GM18907 (cell line): ENCODE measurements at regions not wholly inside any gene's neighbourhood (a gene's known extent, or its start where the extent isn't known, plus 50 kb on each side); places are given as distances from the start of the nearest gene placed in this dataset.

Source experiments
- ATAC-seq: cut with Tn5 transposase; IDR thresholded peaks from one replicate; pipeline ENCODE4 v1.9.1; 2021; ENCODE audit warnings: mild to moderate bottlenecking, moderate library complexity; ENCODE audit not compliant: unreplicated experiment

- no peak for ATAC-seq
These were observed 487.6 kb downstream of the METTL4 start for GRCh38 chr18:2083691-2084090.

GRCh38 chr18:2086439-2086838 lies 484.9 kb downstream of the METTL4 start:
- no peak for ATAC-seq

- no peak for ATAC-seq
These were observed 483.2 kb downstream of the METTL4 start for GRCh38 chr18:2087877-2088673.

- no peak for ATAC-seq
These were observed 481.9 kb downstream of the METTL4 start for GRCh38 chr18:2089396-2089795.

DNA sequence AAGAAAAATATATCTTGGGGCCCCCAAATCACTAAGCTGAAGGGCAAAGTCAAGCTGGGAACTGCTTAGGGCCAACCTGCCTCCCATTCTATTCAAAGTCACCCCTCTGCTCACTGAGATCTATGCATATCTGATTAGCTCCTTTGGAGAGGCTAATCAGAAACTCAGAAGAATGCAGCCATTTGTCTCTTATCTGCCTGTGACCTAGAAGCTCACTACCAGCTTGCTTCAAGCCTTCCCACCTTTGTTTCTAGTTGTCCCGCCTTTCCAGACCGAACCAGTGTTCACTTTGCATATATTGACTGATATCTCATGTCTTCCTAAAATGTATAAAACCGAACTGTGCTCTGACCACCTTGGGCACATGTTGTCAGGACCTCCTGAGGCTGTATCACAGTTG lies 479.4 kb downstream of the METTL4 start:
- ATAC-seq: no peak

DNA sequence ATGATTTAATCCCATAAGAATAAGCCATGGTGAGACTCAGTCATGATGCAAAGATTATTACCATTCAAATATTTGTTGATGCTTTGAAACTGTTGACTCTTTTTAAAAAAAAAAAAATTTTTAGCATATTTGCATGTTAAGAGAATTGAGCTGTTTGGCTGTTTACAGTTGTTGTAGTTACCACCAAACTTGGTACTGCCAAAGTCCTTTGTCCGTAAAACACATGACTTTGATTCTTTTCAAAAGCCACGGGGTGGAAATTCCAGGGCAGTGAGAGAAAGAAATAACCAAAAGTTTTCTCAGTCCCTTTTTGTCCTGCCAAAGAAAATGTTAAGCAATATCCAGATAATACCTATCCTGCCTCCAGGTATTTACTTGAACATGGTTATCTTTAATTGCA lies 474.8 kb downstream of the METTL4 start:
- ATAC-seq: no peak

GRCh38 chr18:2100694-2101213 lies 470.6 kb downstream of the METTL4 start:
- ATAC-seq: no peak

- ATAC-seq: peak; percentile 82
These were observed 469.3 kb downstream of the METTL4 start for GRCh38 chr18:2102022-2102421.

DNA sequence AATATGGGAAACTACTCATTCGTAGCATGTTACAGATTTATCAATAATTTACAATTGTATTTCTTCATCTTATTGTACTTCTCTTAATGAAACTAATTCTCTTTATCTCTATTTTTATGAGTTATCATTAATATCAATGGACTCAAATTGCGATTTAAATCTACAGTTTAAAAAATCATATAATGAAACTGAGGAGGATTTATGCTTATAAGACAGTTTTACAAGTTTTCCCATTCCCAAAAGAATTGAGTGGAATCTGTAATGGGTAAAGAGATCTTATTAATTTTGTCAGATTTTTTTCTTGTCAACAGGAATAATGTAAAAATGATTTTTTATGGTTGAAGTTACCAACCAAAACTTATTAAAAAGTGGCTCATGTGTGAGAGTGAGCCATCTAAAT lies 468.0 kb downstream of the METTL4 start:
- ATAC-seq: no peak

GRCh38 chr18:2104620-2105462 lies 466.5 kb downstream of the METTL4 start:
- ATAC-seq: peak; percentile 89

DNA sequence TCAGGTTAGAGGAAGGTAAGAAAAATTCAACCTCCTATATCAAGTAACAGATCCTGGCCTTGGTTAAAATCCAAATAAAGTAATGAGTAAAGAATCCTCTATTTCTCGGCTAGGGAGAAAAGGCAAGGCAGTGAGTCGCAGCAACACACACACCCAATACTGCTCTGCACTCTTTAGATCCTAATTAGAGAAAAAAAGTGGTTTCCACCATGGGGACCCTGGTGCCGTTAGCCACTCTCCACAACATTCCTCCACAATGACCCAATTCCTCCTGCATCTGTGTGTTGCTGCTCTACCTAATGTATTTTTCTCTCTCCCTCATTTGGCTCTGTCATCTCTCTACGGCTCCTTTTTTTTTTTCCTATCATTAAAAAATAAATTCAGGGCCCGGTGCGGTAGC lies 462.7 kb downstream of the METTL4 start:
- no peak for ATAC-seq

- no peak for ATAC-seq
These were observed 459.8 kb downstream of the METTL4 start for GRCh38 chr18:2111456-2111855.

DNA sequence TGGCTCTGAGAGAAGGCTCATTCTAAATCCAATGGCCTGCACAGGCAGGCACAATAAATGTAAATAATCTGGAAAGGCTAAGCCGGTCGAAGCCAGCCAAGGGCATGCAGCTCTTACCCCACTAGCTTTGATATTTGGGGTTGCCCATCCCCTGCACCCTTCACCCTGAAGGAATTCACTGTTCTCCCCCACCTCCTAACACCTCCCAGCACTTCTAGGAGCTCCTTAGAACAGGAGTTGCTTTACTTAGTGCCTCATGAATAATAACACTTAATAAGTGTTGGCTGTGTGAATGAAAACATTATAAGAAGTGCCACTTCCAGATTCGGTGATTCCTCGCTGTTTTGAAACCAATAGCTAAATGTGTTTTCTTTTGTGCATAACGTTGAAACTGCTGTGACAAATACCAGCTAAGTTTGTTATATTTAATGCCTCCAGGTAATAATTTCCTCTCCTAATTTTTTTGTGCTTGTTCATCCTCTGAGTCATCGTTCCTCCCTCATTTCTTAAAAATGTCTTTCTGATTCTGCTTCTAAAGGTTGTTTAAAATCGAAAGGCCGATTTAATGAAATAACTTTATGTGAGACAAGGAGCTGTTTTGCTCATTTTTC lies 458.8 kb downstream of the METTL4 start:
- no peak for ATAC-seq

DNA sequence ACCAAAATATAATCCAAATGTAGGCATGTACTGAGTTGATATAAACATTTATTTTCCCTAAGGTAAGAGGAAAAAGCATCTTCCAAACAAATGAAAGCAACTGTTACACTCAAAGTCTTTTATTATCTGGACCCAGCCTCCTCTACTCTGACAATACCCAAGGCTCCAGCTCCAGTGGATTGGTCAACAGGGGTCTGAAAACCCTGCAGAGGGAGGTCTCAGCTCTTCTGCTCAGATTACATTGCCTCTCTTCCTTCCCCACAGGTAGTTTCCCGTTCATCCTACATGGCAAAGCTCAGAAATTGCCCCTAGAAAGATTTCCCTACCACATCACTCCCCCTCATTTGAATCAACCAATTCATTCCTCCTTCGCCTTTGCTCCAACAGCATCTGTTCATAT lies 457.0 kb downstream of the METTL4 start:
- ATAC-seq: no peak

DNA sequence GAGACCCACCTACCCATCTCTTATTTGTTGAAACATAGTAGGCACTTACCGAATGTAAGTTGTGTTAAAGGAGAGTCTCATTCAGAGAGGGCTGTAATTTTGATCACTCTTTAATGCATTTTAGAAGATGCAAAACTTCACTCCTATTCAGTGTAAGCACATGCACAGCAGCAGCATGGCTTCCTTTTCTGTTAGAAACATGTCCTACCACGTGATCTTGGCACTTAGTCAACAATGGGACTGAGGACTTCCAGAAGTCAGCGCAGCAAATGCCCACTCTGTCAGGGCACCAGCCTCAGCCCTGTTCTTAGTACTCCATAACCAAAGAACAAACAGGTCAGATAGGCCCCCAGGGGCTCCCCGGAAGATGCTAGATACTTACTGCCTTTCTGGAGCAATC lies 456.5 kb downstream of the METTL4 start:
- no peak for ATAC-seq

DNA sequence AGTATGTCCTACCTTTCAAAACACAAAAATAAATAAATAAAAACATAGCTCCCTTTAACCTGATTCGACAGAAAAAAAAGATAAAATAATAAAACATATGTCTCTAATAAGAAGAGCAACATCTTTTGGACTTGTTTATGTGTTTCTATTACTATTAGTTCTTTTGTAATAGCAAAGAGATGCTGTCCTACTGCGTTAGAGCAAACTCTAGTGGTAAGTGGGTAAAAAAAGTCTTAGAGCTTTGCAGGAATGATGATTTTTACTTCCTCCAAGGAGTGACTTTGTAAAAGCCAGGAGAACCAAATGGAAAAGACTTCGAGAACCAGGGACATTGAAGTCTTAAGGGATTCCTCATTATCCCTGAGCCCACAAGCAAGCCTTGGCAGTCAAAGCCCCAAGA lies 450.1 kb downstream of the METTL4 start:
- ATAC-seq: no peak

DNA sequence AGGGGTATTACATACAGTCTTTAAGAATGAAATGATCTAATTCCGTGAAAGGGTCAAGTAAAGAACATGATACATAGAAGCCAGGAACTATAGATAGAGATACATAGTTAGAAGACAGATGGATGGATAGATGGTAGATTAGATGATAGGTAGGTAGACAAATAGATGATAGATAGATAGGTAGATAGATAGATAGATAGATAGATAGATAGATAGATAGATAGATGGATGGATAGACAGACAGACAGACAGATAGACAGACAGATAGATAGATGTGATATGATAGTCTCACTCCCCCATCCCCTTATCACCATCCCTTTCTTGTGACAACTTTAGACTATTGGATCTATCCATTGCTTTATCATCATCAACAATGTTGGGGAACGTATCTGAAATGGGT lies 448.2 kb downstream of the METTL4 start:
- ATAC-seq: no peak

DNA sequence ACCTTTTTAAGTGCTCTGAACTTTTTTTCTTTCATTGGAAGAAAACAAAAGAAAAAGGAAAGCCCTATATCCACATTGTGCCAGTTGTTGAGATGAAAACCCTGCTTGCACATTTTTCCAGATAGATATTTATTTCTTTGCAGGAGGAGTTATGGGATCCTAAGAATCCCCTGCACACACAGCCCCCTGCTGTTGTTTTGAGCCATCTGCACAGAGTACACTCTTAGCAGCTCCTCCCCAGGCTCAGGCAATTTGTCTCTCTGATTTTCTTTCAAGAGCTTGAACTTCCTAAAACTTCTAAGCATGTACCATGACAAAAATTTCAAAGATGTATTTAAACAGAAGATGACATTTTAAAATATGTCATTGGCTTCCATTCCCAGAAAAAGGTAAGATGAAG lies 436.9 kb downstream of the METTL4 start:
- no peak for ATAC-seq

DNA sequence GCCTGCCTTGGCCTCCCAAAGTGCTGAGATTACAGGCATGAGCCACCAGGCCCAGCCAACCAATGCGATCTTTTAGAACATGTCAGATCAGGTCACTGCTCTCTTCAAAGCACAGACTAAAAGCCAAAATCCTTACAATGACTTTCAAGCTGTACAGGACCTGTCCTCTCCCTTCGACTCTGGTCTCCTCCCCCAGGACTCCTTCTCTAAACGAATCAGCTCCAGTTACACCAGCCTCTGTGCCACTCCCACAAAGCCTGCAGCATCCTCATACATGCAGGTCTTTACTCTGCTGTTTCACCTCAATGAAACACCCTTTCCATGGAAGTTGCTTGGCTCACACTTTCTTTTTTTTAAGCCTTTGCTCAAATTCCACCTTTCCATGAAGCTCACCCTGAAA lies 436.0 kb downstream of the METTL4 start:
- ATAC-seq: no peak

DNA sequence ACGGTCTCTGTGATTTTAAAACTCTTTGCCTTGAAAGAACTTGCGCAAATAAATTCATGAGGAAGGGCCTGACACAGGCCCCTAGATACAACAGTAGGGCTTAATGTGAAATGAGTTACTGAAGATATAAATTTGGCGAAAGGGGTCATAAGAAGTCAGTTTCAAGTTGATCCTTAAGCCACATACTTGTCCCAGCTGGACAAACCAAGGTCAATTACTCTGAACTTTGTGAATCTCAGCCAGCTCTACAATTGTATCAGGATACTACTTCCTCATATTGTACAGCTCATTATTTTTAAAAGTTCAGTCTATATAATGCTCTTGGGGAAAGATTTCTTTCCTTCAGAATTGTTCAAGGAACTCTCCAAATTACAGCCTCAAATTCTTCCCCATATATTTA lies 432.8 kb downstream of the METTL4 start:
- no peak for ATAC-seq

DNA sequence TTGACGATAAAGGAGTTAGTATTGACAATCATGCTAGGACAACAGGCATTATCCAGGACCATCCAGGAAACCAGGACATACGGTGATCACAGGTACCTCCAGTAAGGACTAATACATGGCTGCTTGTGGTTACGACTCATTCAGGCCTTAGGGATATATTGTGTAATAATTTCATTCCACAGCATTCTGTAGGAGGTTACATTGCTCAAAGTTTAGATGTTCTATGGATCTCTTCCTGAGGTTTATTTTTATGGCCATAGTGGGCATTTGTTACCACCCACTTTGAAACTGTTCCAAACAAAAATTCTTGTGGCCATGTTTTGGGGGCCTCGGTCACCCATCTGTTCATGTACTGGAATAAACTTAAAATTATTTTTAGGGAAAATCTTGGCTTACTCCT lies 431.6 kb downstream of the METTL4 start:
- ATAC-seq: no peak

GRCh38 chr18:2143636-2144035 lies 427.7 kb downstream of the METTL4 start:
- no peak for ATAC-seq
